HL-60 (cell line): ENCODE measurements at regions not wholly inside any gene's neighbourhood (a gene's known extent, or its start where the extent isn't known, plus 50 kb on each side); places are given as distances from the start of the nearest gene placed in this dataset.

Experiments
- DNase-seq, 2 experiments: peaks; one replicate each; pipeline ENCODE4 v3.0.0-alpha.2; 2010 to 2020; ENCODE audit warnings: low read depth in 1 of 2, low spot score in 1 of 2
- H3K27ac ChIP-seq: fragments of 250-450 bp; sonication (Bioruptor Pico); replicated peaks from 2 replicates; pipeline ENCODE4 v1.5.1; 2020; ENCODE audit warnings: mild to moderate bottlenecking, moderate library complexity
- H3K27me3 ChIP-seq: fragments of 250-450 bp; sonication (Bioruptor Pico); 2 replicates; pipeline ENCODE4 v1.5.1; 2021; ENCODE audit warnings: mild to moderate bottlenecking, moderate library complexity; ENCODE audit not compliant: insufficient read depth, poor library complexity, severe bottlenecking
- H3K4me3 ChIP-seq: replicated peaks from 2 replicates; pipeline ENCODE4 v1.5.1; 2011; ENCODE audit warnings: mild to moderate bottlenecking, control low read depth, low read length; ENCODE audit not compliant: insufficient read depth
- CTCF ChIP-seq: IDR thresholded peaks from one replicate; pipeline ENCODE4 v1.5.1; 2011; ENCODE audit warnings: low read length, control low read depth, inconsistent platforms; ENCODE audit not compliant: insufficient read depth
- GABPA ChIP-seq: IDR thresholded peaks from 2 replicates; pipeline ENCODE4 v1.6.1; 2012; ENCODE audit warnings: low read depth
- POLR2AphosphoS5 ChIP-seq: IDR thresholded peaks from 2 replicates; pipeline ENCODE4 v1.6.1; 2012; ENCODE audit warnings: low read depth
- REST ChIP-seq: IDR thresholded peaks from 2 replicates; pipeline ENCODE4 v1.6.1; 2012; ENCODE audit warnings: low read depth; ENCODE audit not compliant: insufficient replicate concordance
- SPI1 ChIP-seq: IDR thresholded peaks from 2 replicates; pipeline ENCODE4 v1.6.1; 2012; ENCODE audit warnings: low read depth, mild to moderate bottlenecking, borderline replicate concordance

GRCh38 chr6:3654436-3654835, 97.1 kb downstream of the PXDC1 start:
- no peak for DNase-seq
- Histone ChIP-seq H3K27ac (no peak overlapping the region), H3K4me3 (no peak overlapping the region), H3K27me3 (no peaks in the 10 kb centered on the region)
- no peak for TF ChIP-seq REST
- no peak for TF ChIP-seq SPI1
- TF ChIP-seq GABPA = no peak
- TF ChIP-seq POLR2AphosphoS5 = no peak
- no peak for TF ChIP-seq CTCF

- no peak overlapping the region for H3K27ac ChIP-seq
- TF ChIP-seq POLR2AphosphoS5 = no peak
- TF ChIP-seq CTCF = no peak
- TF ChIP-seq GABPA = no peak
- TF ChIP-seq REST = no peak
- TF ChIP-seq SPI1 = no peak
- no peak for DNase-seq
These were observed 97.9 kb downstream of the PXDC1 start for GRCh38 chr6:3653528-3654070.

GRCh38 chr6:3651698-3652229, 99.7 kb downstream of the PXDC1 start:
- no peak for DNase-seq
- Histone ChIP-seq H3K27ac (no peak overlapping the region), H3K27me3 (no peaks in the 10 kb centered on the region), H3K4me3 (no peak overlapping the region)
- no peak for TF ChIP-seq SPI1
- no peak for TF ChIP-seq POLR2AphosphoS5
- TF ChIP-seq GABPA = no peak
- TF ChIP-seq CTCF = no peak
- no peak for TF ChIP-seq REST

More at GRCh38 chr6:3653528-3654070, 97.9 kb downstream of the PXDC1 start:
- no peak overlapping the region for H3K4me3 ChIP-seq
- no peaks in the 10 kb centered on the region for H3K27me3 ChIP-seq
